ENCODE measurements at regions not wholly inside any gene's neighbourhood (a gene's known extent, or its start where the extent isn't known, plus 50 kb on each side); places are given as distances from the start of the nearest gene placed in this dataset.

- TF ChIP-seq CTCF (IDR thresholded peaks at IDR 0.05; ENCODE audit: low read length, missing control alignments), result no peak
- no peak overlapping the region for H3K4me3 ChIP-seq (replicated peaks; ENCODE audit: low read depth, low read length)
- no peak for DNase-seq (ENCODE audit: low read depth)
Measured at GRCh38 chr20:10735195-10735949, 61.6 kb upstream of the JAG1 start.

GRCh38 chr20:10739134-10739533 lies 65.3 kb upstream of the JAG1 start:
- no peak for TF ChIP-seq CTCF (IDR thresholded peaks at IDR 0.05; ENCODE audit: low read length, missing control alignments)
- peak overlapping the region; percentile 37 for H3K4me3 ChIP-seq (replicated peaks; ENCODE audit: low read depth, low read length)
- DNase-seq (ENCODE audit: low read depth), result no peak

GRCh38 chr20:10739566-10739965 lies 65.8 kb upstream of the JAG1 start:
- DNase-seq (ENCODE audit: low read depth), result peak; percentile 39
- TF ChIP-seq CTCF (IDR thresholded peaks at IDR 0.05; ENCODE audit: low read length, missing control alignments), result no peak
- H3K4me3 ChIP-seq (replicated peaks; ENCODE audit: low read depth, low read length), result peak overlapping the region; percentile 37

GRCh38 chr20:10741060-10741459 lies 67.3 kb upstream of the JAG1 start:
- DNase-seq (ENCODE audit: low read depth), result peak; percentile 55
- H3K4me3 ChIP-seq (replicated peaks; ENCODE audit: low read depth, low read length), result no peak overlapping the region
- no peak for TF ChIP-seq CTCF (IDR thresholded peaks at IDR 0.05; ENCODE audit: low read length, missing control alignments)

- DNase-seq (ENCODE audit: low read depth), result no peak
- no peak overlapping the region for H3K4me3 ChIP-seq (replicated peaks; ENCODE audit: low read depth, low read length)
- no peak for TF ChIP-seq CTCF (IDR thresholded peaks at IDR 0.05; ENCODE audit: low read length, missing control alignments)
Measured at GRCh38 chr20:10745790-10746189, 72.0 kb upstream of the JAG1 start.

- no peak overlapping the region for H3K4me3 ChIP-seq (replicated peaks; ENCODE audit: low read depth, low read length)
- DNase-seq (ENCODE audit: low read depth), result peak; percentile 27
- no peak for TF ChIP-seq CTCF (IDR thresholded peaks at IDR 0.05; ENCODE audit: low read length, missing control alignments)
Measured at GRCh38 chr20:10747019-10747418, 73.2 kb upstream of the JAG1 start.

GRCh38 chr20:10749084-10749483 lies 75.3 kb upstream of the JAG1 start:
- no peak overlapping the region for H3K4me3 ChIP-seq (replicated peaks; ENCODE audit: low read depth, low read length)
- TF ChIP-seq CTCF (IDR thresholded peaks at IDR 0.05; ENCODE audit: low read length, missing control alignments), result no peak

More at GRCh38 chr20:10749084-10749483, 75.3 kb upstream of the JAG1 start:
- DNase-seq (ENCODE audit: low read depth), result no peak

All from fibroblast of pulmonary artery (primary cell).